HepG2 (cell line): ENCODE measurements at regions not wholly inside any gene's neighbourhood (a gene's known extent, or its start where the extent isn't known, plus 50 kb on each side); places are given as distances from the start of the nearest gene placed in this dataset.

Source experiments
- ATAC-seq: fragments of 200-7000 bp; cut with Tn5 transposase; 3 replicates; pipeline ENCODE4 v1.9.1; 2020; ENCODE audit warnings: mild to moderate bottlenecking, moderate library complexity
- BruUV-seq: library from RNA; stranded (reverse); fragments of 400-500 nt; replicated peaks from 2 replicates; lab custom pipeline; 2021; lab: Mats Ljungman, UMichigan
- CTCF ChIA-PET: fragments of 300-600 bp; formaldehyde crosslinking; extraction: SDS; loops from one replicate; lab custom pipeline; 2021; ENCODE audit warnings: low total read pairs, inconsistent platforms, low intra/inter-chr PET ratio; lab: Yijun Ruan, JAX
- POLR2A ChIA-PET: fragments of 350-600 bp; sonication (Branson Sonifier 250); formaldehyde crosslinking; loops from one replicate; lab custom pipeline; 2020; ENCODE audit warnings: antibody characterized with exemption, inconsistent platforms; lab: Yijun Ruan, JAX
- DNase-seq: peaks from one replicate; pipeline ENCODE4 v3.0.0-alpha.2; 2015; ENCODE audit warnings: low spot score
- FAIRE-seq: peaks from 3 replicates; lab custom pipeline; 2011; peaks lifted over from hg19 to GRCh38; lab: Jason Lieb, UNC
- H2AFZ ChIP-seq: one replicate; pipeline ENCODE4 v1.6.1; 2011; ENCODE audit warnings: low read length, inconsistent platforms
- H3K27ac ChIP-seq: fragments of 300-600 bp; 3 replicates; pipeline ENCODE4 v1.8.0; 2011; ENCODE audit warnings: mixed run types, mild to moderate bottlenecking, mixed read lengths, low read length, inconsistent platforms; ENCODE audit not compliant: insufficient read depth; ENCODE audit errors: extremely low read length
- H3K27me3 ChIP-seq, 2 experiments: fragments of 200-600 bp in 1 of 2; 2 replicates in 1 of 2; 3 replicates in 1 of 2; pipeline versions ENCODE4 v1.6.0 to v1.8.0; 2011; ENCODE audit warnings: low read length in 2 of 2, mild to moderate bottlenecking in 2 of 2, moderate library complexity in 2 of 2, inconsistent platforms in 1 of 2; ENCODE audit not compliant: insufficient read depth in 2 of 2, control insufficient read depth in 1 of 2
- H3K36me3 ChIP-seq, 2 experiments: fragments of 200-600 bp in 1 of 2; replicated peaks in 1 of 2; 2 replicates in 1 of 2; 3 replicates in 1 of 2; pipeline versions ENCODE4 v1.5.1 to v1.8.0; 2011; ENCODE audit warnings: low read length in 2 of 2, inconsistent platforms in 1 of 2; ENCODE audit not compliant: insufficient read depth in 2 of 2, control insufficient read depth in 1 of 2
- H3K4me1 ChIP-seq: 2 replicates; pipeline ENCODE4 v1.5.1; 2012; ENCODE audit warnings: low read length, inconsistent platforms; ENCODE audit not compliant: insufficient read depth
- H3K4me2 ChIP-seq: 2 replicates; pipeline ENCODE4 v1.6.0; 2011; ENCODE audit warnings: low read depth, low read length, inconsistent platforms
- H3K4me3 ChIP-seq, 3 experiments: fragments of 200-600 bp in 1 of 3; sonication (generic), shearing (Covaris generic) in 1 of 3; replicated peaks in 1 of 3; 2 replicates each; pipeline ENCODE4 v1.5.1; 2011 to 2016; ENCODE audit warnings: low read length in 3 of 3, inconsistent platforms in 2 of 3, low read depth in 2 of 3, mild to moderate bottlenecking in 2 of 3, control low read depth in 1 of 3, mixed read lengths in 1 of 3; ENCODE audit not compliant: insufficient read depth in 1 of 3
- H3K79me2 ChIP-seq: one replicate; pipeline ENCODE4 v1.6.1; 2011; ENCODE audit warnings: low read length, inconsistent platforms; ENCODE audit not compliant: insufficient read depth
- H3K9ac ChIP-seq: 2 replicates; pipeline ENCODE4 v1.6.0; 2011; ENCODE audit warnings: mild to moderate bottlenecking, low read depth, low read length, inconsistent platforms; ENCODE audit not compliant: insufficient read depth
- H3K9me3 ChIP-seq: 2 replicates; pipeline ENCODE4 v1.5.1; 2012; ENCODE audit warnings: mild to moderate bottlenecking, low read length
- H4K20me1 ChIP-seq: 2 replicates; pipeline ENCODE4 v1.6.0; 2011; ENCODE audit warnings: inconsistent platforms, mild to moderate bottlenecking, low read length, moderate library complexity; ENCODE audit not compliant: insufficient read depth
- FOXM1 ChIP-seq: sonication (generic); formaldehyde crosslinking; IDR thresholded peaks from 2 replicates; pipeline ENCODE4 v1.5.0; 2020; ENCODE audit warnings: missing genetic modification reagents
- FOXO1 ChIP-seq: sonication (generic); formaldehyde crosslinking; IDR thresholded peaks from 2 replicates; pipeline ENCODE4 v1.4.0; 2020; ENCODE audit warnings: missing genetic modification reagents
- GATA4 ChIP-seq: sonication (generic); IDR thresholded peaks from 2 replicates; pipeline ENCODE4 v1.6.1; 2016; ENCODE audit warnings: antibody characterized with exemption, low read depth, borderline replicate concordance
- GZF1 ChIP-seq: sonication (generic); formaldehyde crosslinking; IDR thresholded peaks from 2 replicates; pipeline ENCODE4 v1.5.1; 2020; ENCODE audit warnings: mild to moderate bottlenecking, missing genetic modification reagents
- MYNN ChIP-seq: sonication (generic); formaldehyde crosslinking; IDR thresholded peaks from 2 replicates; pipeline ENCODE4 v1.4.0; 2020; ENCODE audit warnings: mild to moderate bottlenecking, low read depth, missing genetic modification reagents
- SRSF9 ChIP-seq: fragments of 200-400 bp; formaldehyde crosslinking; IDR thresholded peaks from 2 replicates; pipeline ENCODE4 v1.6.1; 2018; ENCODE audit warnings: borderline replicate concordance, mild to moderate bottlenecking, low read depth, low read length; ENCODE audit not compliant: insufficient read depth, poor library complexity, severe bottlenecking
- ZBTB1 ChIP-seq: sonication (generic); formaldehyde crosslinking; IDR thresholded peaks from 2 replicates; pipeline ENCODE4 v1.4.0; 2020; ENCODE audit warnings: missing genetic modification reagents, borderline replicate concordance
- ZFYVE20 ChIP-seq: sonication (generic); formaldehyde crosslinking; IDR thresholded peaks from 2 replicates; pipeline ENCODE4 v1.8.0; 2023; ENCODE audit warnings: low read depth, mild to moderate bottlenecking, moderate library complexity, missing genetic modification reagents, borderline replicate concordance
- ZNF138 ChIP-seq: sonication (generic); formaldehyde crosslinking; IDR thresholded peaks from 2 replicates; pipeline ENCODE4 v1.5.0; 2020; ENCODE audit warnings: mild to moderate bottlenecking, low read depth, missing genetic modification reagents
- ZNF234 ChIP-seq: sonication (generic); formaldehyde crosslinking; conservative IDR thresholded peaks from 2 replicates; pipeline ENCODE4 v1.5.1; 2020; ENCODE audit warnings: mild to moderate bottlenecking, missing genetic modification reagents
- ZNF572 ChIP-seq: sonication (generic); formaldehyde crosslinking; IDR thresholded peaks from 2 replicates; pipeline ENCODE4 v1.5.1; 2020; ENCODE audit warnings: mild to moderate bottlenecking, missing genetic modification reagents
- ZSCAN21 ChIP-seq: sonication (generic); formaldehyde crosslinking; IDR thresholded peaks from 2 replicates; pipeline ENCODE4 v1.8.0; 2022; ENCODE audit warnings: mild to moderate bottlenecking, missing genetic modification reagents, moderate library complexity, borderline replicate concordance
- WGBS: methylation state at CpG from one replicate; pipeline ENCODE4 v1.1.6; 2017; ENCODE audit warnings: low lambda C conversion rate; 5-methylcytosine and 5-hydroxymethylcytosine counted together
- in situ Hi-C: cut with HindIII; loops from 2 replicates; pipeline ENCODE4 v1.10.0; 2017; ENCODE audit warnings: low pct_unique_long_range_greater_than_20kb; ENCODE audit not compliant: extremely low pct_ligation_motif_present
- intact Hi-C: fragments of 100-400 bp; cut with micrococcal nuclease; formaldehyde crosslinking; loops from one replicate; pipeline ENCODE4 v1.10.0; 2022; ENCODE audit not compliant: unreplicated experiment
- TF ChIP-seq, protein P1 (sequence below): sonication (generic); formaldehyde crosslinking; IDR thresholded peaks from 2 replicates; pipeline ENCODE4 v1.4.0; 2020; ENCODE audit warnings: mild to moderate bottlenecking, missing genetic modification reagents
- TF ChIP-seq, protein P2 (sequence below): sonication (generic); formaldehyde crosslinking; IDR thresholded peaks from 2 replicates; pipeline ENCODE4 v1.4.0; 2020; ENCODE audit warnings: missing genetic modification reagents
- TF ChIP-seq, protein P3 (sequence below), 2 experiments: sonication (generic) in 1 of 2; formaldehyde crosslinking in 1 of 2; IDR thresholded peaks; 2 replicates each; pipeline versions ENCODE4 v1.5.1 to v1.6.1; 2011 to 2020; ENCODE audit warnings: borderline replicate concordance in 1 of 2, low read depth in 1 of 2, low read length in 1 of 2, mild to moderate bottlenecking in 1 of 2, missing genetic modification reagents in 1 of 2, moderate library complexity in 1 of 2
- TF ChIP-seq, protein P4 (sequence below): sonication (generic); formaldehyde crosslinking; IDR thresholded peaks from 2 replicates; pipeline ENCODE4 v1.9.0; 2021; ENCODE audit warnings: missing genetic modification reagents, mild to moderate bottlenecking, borderline replicate concordance

DNA sequence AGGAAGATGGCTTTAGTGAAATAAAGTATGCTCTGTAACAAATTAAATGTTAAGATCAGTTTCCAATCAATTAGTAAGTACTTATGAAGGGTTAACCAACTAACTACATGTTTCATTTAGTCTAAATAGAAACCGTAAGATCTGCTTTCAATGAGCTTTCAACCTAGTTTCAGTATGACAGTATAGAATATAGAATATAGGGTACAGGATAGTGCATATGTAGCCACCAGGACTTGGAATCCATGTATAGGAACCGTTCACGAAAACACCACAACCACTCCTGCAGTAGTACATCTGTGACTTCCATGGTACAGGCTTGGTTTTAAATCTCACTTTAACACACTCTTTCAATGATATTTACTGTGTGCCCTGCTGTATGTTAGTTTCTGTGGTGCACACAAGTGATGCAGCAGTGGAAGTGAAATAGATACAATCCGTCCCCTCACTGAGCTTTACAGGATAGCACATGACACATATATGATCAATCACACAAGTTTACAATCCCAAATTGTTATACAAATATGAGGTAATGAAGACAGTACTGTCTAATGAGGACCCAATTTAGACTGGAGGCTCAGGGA, 479.7 kb upstream of the MARCKS start:
- intact Hi-C loops (no loop called here), in situ Hi-C loops (no loop called here)
- WGBS = 92% methylated on average over 4 of the region's 4 CpGs
- DNase-seq (no peak), ATAC-seq (no peak), FAIRE-seq (no peak)
- TF ChIP-seq, protein P1, sequence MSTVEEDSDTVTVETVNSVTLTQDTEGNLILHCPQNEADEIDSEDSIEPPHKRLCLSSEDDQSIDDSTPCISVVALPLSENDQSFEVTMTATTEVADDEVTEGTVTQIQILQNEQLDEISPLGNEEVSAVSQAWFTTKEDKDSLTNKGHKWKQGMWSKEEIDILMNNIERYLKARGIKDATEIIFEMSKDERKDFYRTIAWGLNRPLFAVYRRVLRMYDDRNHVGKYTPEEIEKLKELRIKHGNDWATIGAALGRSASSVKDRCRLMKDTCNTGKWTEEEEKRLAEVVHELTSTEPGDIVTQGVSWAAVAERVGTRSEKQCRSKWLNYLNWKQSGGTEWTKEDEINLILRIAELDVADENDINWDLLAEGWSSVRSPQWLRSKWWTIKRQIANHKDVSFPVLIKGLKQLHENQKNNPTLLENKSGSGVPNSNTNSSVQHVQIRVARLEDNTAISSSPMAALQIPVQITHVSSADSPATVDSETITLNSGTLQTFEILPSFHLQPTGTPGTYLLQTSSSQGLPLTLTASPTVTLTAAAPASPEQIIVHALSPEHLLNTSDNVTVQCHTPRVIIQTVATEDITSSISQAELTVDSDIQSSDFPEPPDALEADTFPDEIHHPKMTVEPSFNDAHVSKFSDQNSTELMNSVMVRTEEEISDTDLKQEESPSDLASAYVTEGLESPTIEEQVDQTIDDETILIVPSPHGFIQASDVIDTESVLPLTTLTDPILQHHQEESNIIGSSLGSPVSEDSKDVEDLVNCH = no peak
- TF ChIP-seq ZNF234 (CRISPR knock-in tag) (no peak), ZNF572 (CRISPR knock-in tag) (no peak), GZF1 (CRISPR knock-in tag) (no peak), ZNF138 (CRISPR knock-in tag) (no peak), SRSF9 (no peak), FOXM1 (CRISPR knock-in tag) (no peak), ZSCAN21 (CRISPR knock-in tag) (no peak), ZBTB1 (CRISPR knock-in tag) (no peak), ZFYVE20 (CRISPR knock-in tag) (no peak), FOXO1 (CRISPR knock-in tag) (no peak), MYNN (CRISPR knock-in tag) (no peak), GATA4 (no peak)
- TF ChIP-seq, protein P2, sequence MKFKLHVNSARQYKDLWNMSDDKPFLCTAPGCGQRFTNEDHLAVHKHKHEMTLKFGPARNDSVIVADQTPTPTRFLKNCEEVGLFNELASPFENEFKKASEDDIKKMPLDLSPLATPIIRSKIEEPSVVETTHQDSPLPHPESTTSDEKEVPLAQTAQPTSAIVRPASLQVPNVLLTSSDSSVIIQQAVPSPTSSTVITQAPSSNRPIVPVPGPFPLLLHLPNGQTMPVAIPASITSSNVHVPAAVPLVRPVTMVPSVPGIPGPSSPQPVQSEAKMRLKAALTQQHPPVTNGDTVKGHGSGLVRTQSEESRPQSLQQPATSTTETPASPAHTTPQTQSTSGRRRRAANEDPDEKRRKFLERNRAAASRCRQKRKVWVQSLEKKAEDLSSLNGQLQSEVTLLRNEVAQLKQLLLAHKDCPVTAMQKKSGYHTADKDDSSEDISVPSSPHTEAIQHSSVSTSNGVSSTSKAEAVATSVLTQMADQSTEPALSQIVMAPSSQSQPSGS (CRISPR knock-in tag) = no peak
- TF ChIP-seq, protein P3, sequence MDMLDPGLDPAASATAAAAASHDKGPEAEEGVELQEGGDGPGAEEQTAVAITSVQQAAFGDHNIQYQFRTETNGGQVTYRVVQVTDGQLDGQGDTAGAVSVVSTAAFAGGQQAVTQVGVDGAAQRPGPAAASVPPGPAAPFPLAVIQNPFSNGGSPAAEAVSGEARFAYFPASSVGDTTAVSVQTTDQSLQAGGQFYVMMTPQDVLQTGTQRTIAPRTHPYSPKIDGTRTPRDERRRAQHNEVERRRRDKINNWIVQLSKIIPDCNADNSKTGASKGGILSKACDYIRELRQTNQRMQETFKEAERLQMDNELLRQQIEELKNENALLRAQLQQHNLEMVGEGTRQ (IDR thresholded peaks at IDR 0.05; ENCODE audit: low read depth, low read length) = no peak
- TF ChIP-seq, protein P3 (CRISPR knock-in tag; IDR thresholded peaks at IDR 0.05; ENCODE audit: borderline replicate concordance) = no peak
- TF ChIP-seq, protein P4, sequence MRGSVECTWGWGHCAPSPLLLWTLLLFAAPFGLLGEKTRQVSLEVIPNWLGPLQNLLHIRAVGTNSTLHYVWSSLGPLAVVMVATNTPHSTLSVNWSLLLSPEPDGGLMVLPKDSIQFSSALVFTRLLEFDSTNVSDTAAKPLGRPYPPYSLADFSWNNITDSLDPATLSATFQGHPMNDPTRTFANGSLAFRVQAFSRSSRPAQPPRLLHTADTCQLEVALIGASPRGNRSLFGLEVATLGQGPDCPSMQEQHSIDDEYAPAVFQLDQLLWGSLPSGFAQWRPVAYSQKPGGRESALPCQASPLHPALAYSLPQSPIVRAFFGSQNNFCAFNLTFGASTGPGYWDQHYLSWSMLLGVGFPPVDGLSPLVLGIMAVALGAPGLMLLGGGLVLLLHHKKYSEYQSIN (CRISPR knock-in tag) = no peak
- ChIA-PET POLR2A (interaction anchor here (1.4 kb wide), 1 partner anchor 17 kb away, joined by 3 read pairs; no protein-coding TSS in a partner anchor), CTCF (no interaction called here)
- Histone ChIP-seq H4K20me1 (no peaks in the 10 kb centered on the region), H3K4me3 (no peak overlapping the region), H3K9me3 (no peaks in the 10 kb centered on the region), H3K27me3 (no peaks in the 10 kb centered on the region), H3K36me3 (no peaks in the 10 kb centered on the region), H2AFZ (no peak overlapping the region), H3K27ac (no peak overlapping the region), H3K79me2 (no peaks in the 10 kb centered on the region), H3K9ac (no peak overlapping the region), H3K4me1 (no peaks in the 10 kb centered on the region), H3K4me2 (no peak overlapping the region)
- no TSS peak for BruUV-seq
